ENCODE measurements at regions not wholly inside any gene's neighbourhood (a gene's known extent, or its start where the extent isn't known, plus 50 kb on each side); places are given as distances from the start of the nearest gene placed in this dataset.
A peak's percentile ranks its signal among the peaks of the same experiment; 100 is the strongest.

DNA sequence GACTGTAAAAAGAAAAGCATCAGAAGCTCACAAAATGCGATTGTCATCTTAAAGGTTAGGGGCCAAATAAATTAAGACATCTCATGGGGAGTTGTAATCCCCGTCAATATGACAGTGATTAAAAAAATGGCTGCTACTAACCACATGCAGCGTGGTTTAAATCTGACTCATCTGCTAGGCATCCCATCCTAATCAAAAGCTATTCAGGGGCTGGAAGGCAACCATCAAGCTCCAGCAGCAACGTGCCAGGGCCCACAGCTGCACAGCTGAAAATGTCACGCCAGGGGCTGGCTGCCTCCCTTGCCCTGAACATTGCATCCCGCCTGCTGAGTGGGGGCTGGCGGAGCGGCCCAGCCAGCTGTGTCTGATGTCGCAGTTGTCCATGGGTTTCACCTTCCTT, 66.3 kb upstream of the FRMD4A start:
- TF ChIP-seq, protein P1, sequence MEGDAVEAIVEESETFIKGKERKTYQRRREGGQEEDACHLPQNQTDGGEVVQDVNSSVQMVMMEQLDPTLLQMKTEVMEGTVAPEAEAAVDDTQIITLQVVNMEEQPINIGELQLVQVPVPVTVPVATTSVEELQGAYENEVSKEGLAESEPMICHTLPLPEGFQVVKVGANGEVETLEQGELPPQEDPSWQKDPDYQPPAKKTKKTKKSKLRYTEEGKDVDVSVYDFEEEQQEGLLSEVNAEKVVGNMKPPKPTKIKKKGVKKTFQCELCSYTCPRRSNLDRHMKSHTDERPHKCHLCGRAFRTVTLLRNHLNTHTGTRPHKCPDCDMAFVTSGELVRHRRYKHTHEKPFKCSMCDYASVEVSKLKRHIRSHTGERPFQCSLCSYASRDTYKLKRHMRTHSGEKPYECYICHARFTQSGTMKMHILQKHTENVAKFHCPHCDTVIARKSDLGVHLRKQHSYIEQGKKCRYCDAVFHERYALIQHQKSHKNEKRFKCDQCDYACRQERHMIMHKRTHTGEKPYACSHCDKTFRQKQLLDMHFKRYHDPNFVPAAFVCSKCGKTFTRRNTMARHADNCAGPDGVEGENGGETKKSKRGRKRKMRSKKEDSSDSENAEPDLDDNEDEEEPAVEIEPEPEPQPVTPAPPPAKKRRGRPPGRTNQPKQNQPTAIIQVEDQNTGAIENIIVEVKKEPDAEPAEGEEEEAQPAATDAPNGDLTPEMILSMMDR (IDR thresholded peaks at IDR 0.05; ENCODE audit: control insufficient read depth, extremely low read depth, insufficient read depth) = no peak
- DNase-seq (ENCODE audit: low read depth) = no peak
- H3K4me3 ChIP-seq (ENCODE audit: low read depth, low read length) = no peak overlapping the region

DNA sequence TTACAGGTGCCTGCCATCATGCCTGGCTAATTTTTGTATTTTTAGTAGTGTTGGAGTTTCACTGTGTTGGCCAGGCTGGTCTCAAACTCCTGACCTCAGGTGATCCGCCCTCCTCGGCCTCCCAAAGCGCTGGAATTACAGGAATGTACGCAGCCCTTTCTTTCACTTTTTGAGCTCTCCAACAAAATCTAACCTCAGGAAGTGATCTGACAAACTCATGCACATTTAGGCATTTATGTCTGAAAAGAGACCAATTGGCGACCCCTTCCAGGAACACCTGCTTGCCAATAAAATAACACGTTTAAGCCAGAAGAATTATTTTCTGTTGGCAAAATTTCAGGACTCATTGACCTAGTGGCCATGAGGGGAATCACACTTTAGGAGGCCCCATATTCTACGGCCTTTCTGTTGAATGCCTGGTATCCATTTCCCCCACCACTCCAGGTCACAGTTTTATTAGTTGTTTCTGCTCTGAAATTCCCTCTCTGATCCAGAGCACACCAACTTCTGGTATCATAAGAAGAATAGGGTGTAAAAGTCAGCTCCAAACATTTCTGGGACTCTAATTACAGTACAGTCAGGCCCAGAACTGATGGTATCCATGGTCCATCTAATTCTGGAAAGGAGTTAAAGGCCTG, 65.8 kb upstream of the FRMD4A start:
- DNase-seq (ENCODE audit: low read depth) = no peak
- no peak overlapping the region for H3K4me3 ChIP-seq (ENCODE audit: low read depth, low read length)
- TF ChIP-seq, protein P1 (IDR thresholded peaks at IDR 0.05; ENCODE audit: control insufficient read depth, extremely low read depth, insufficient read depth) = peak; percentile 13; the same call in 1 of the 2 replicates

DNA sequence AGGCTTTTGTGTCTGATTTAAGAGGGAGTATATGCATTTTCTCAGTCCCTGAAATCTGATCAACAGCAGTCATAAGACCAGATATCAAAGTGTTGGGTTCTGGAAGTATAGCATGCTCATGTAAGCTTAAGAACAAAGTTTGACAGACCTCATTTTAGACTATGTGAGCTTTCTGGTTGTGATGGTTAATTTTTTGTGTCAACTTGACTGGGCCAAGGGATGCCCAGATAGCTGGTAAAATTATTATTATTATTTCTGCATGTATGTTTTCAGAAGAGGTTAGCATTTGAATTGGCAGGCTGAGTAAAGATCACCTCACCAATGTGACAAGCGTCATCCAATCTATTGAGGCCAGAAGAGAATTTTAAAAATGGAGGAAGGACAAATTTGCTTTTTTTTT, 63.5 kb upstream of the FRMD4A start:
- TF ChIP-seq, protein P1 (IDR thresholded peaks at IDR 0.05; ENCODE audit: control insufficient read depth, extremely low read depth, insufficient read depth) = no peak
- H3K4me3 ChIP-seq (ENCODE audit: low read depth, low read length) = no peak overlapping the region
- no peak for DNase-seq (ENCODE audit: low read depth)

GRCh38 chr10:14391342-14391741, 60.6 kb upstream of the FRMD4A start:
- TF ChIP-seq, protein P1 (IDR thresholded peaks at IDR 0.05; ENCODE audit: control insufficient read depth, extremely low read depth, insufficient read depth) = no peak
- H3K4me3 ChIP-seq (ENCODE audit: low read depth, low read length) = no peak overlapping the region
- no peak for DNase-seq (ENCODE audit: low read depth)

DNA sequence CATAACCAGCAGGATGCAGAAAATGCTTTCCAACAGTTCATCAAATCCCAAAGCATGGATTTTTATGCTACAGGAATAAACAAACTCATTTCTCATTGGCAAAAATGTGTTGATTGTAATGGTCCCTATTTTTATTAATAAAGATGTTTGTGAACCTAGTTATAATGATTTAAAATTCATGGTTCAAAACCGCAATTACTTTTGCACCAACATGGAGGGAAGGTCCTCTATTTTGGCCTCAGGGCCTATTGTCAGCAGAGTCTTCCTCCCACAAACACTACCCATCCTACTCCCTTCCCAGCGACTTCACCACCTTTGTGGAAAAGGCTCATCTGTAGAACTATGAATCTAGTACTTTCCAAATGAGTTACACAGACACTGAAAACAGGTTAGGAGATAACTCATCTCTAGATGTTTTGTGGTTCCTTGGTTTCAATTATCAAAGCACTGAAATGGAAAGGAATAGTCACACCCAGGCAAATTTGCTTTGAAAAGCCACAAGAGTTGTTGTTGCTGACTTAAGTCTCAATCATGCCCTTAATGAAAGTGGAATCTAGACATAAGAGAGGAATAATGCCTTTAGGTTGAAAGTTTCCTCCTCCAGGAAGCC, 59.4 kb upstream of the FRMD4A start:
- H3K4me3 ChIP-seq (ENCODE audit: low read depth, low read length) = no peak overlapping the region
- DNase-seq (ENCODE audit: low read depth) = no peak
- TF ChIP-seq, protein P1 (IDR thresholded peaks at IDR 0.05; ENCODE audit: control insufficient read depth, extremely low read depth, insufficient read depth) = no peak

DNA sequence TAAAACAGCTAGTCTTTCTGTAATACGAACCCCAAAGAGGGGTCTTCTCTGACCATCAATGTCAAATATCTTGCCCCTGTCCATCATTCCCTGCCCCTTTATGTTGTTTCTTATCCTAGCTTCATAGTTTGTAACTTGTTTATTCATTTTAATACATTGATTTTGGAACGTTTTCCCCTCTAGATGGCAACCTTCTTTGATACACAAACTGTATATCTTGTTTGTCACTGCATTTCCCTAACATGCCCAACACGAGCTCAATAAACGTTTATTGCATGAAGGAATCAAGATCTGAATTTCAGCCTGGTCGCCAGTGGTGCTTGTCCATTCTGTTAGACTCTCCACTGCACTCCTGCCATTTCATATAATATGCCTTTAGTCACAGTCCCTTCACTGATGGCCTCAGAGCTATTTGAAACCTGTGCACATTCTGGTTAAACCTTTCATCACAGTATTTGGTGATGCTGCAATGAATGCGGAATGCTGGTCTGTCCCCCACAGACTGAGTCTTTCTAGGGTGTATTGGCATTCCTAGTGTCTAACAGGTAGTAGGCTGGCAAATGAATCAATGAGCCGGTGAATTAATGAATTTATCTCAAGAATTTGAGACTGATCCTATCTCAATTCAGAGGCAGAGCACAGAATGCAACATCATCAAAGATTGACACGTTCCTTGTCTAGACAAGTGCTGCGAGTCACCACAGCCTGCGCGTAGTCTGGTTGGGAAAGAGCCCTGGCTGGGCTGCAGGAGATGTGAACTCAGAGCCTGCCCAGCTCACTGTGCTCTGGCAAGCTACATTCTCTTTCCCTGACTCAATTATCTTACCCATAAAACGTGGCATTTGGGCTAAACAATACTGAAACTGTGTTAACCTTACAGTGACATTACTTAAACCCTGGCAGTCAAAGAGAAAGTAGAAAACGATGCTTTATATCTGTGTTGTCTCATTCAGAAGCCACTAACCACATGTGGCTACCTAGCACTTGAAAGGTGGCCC, 55.2 kb upstream of the FRMD4A start:
- H3K4me3 ChIP-seq (ENCODE audit: low read depth, low read length) = no peak overlapping the region
- DNase-seq (ENCODE audit: low read depth) = peak; percentile 14
- TF ChIP-seq, protein P1 (IDR thresholded peaks at IDR 0.05; ENCODE audit: control insufficient read depth, extremely low read depth, insufficient read depth) = peak; percentile 57
